ENCODE measurements at regions not wholly inside any gene's neighbourhood (a gene's known extent, or its start where the extent isn't known, plus 50 kb on each side); places are given as distances from the start of the nearest gene placed in this dataset.

- DNase-seq: no peak
These were observed 1025.6 kb upstream of the PIK3C3 start for GRCh38 chr18:40929399-40929798.

- DNase-seq: no peak
These were observed 1028.4 kb upstream of the PIK3C3 start for GRCh38 chr18:40926679-40927078.

- no peak for DNase-seq
These were observed 1029.9 kb upstream of the PIK3C3 start for GRCh38 chr18:40925071-40925541.

GRCh38 chr18:40921845-40922629 is 1033.0 kb upstream of the PIK3C3 start:
- no peak for DNase-seq

GRCh38 chr18:40917056-40917455 is 1038.0 kb upstream of the PIK3C3 start:
- no peak for DNase-seq

GRCh38 chr18:40915724-40916123 is 1039.3 kb upstream of the PIK3C3 start:
- no peak for DNase-seq

- DNase-seq: no peak
These were observed 1043.3 kb upstream of the PIK3C3 start for GRCh38 chr18:40911582-40912254.

GRCh38 chr18:40911041-40911440 is 1044.0 kb upstream of the PIK3C3 start:
- DNase-seq: no peak

GRCh38 chr18:40907842-40908241 is 1047.2 kb upstream of the PIK3C3 start:
- DNase-seq: no peak

- DNase-seq: no peak
These were observed 1050.7 kb upstream of the PIK3C3 start for GRCh38 chr18:40904295-40904694.

- no peak for DNase-seq
These were observed 1052.6 kb upstream of the PIK3C3 start for GRCh38 chr18:40902436-40902835.

GRCh38 chr18:40897884-40898283 is 1057.2 kb upstream of the PIK3C3 start:
- DNase-seq: no peak

- DNase-seq: no peak
These were observed 1071.8 kb upstream of the PIK3C3 start for GRCh38 chr18:40883271-40883670.

- DNase-seq: no peak
These were observed 1072.6 kb upstream of the PIK3C3 start for GRCh38 chr18:40882468-40882867.

- no peak for DNase-seq
These were observed 1076.7 kb upstream of the PIK3C3 start for GRCh38 chr18:40878371-40878770.

- no peak for DNase-seq
These were observed 1077.9 kb upstream of the PIK3C3 start for GRCh38 chr18:40877096-40877495.

GRCh38 chr18:40875101-40875615 is 1079.9 kb upstream of the PIK3C3 start:
- no peak for DNase-seq

GRCh38 chr18:40874233-40874632 is 1080.8 kb upstream of the PIK3C3 start:
- DNase-seq: no peak

- no peak for DNase-seq
These were observed 1086.8 kb upstream of the PIK3C3 start for GRCh38 chr18:40868110-40868858.

- no peak for DNase-seq
These were observed 1087.6 kb upstream of the PIK3C3 start for GRCh38 chr18:40867459-40867858.

GRCh38 chr18:40866968-40867367 is 1088.1 kb upstream of the PIK3C3 start:
- no peak for DNase-seq

GRCh38 chr18:40866013-40866645 is 1088.9 kb upstream of the PIK3C3 start:
- DNase-seq: no peak

- no peak for DNase-seq
These were observed 1090.2 kb upstream of the PIK3C3 start for GRCh38 chr18:40864846-40865245.

Data from femur (tissue), 1 donor.